ENCODE measurements at regions not wholly inside any gene's neighbourhood (a gene's known extent, or its start where the extent isn't known, plus 50 kb on each side); places are given as distances from the start of the nearest gene placed in this dataset.

DNA sequence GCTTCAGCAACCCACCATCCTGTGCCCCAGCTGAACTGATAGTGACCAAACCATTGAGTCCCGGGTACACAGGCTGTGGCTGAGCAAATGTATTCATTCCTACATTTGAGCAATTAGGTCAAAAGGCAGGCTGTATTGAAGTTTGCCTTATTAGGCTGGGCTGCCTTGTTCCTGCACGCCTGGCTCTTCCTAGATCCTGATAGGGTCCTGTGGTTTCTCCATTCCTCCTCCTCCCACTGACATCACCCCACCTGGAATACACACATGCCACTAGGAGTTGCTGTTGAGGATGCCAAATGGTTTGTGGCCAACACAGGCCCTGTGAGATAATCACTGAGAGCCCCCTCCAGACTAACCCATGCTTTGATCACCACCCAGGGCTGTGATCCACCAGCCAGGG, 66.4 kb upstream of the FGFR2 start:
- TF ChIP-seq CTBP1 (IDR thresholded peaks at IDR 0.05; ENCODE audit: borderline replicate concordance) (no peak), FOXM1 (IDR thresholded peaks at IDR 0.05; ENCODE audit: low read depth) (no peak), FOXM1 (CRISPR knock-in tag; IDR thresholded peaks at IDR 0.05; ENCODE audit: low read depth) (no peak), POLR2AphosphoS5 (IDR thresholded peaks at IDR 0.05; ENCODE audit: control insufficient read depth, insufficient read depth, low read depth, low read length) (no peak), SMARCA4 (IDR thresholded peaks at IDR 0.05) (no peak)

Measured in K562 (cell line).